ENCODE measurements at regions not wholly inside any gene's neighbourhood (a gene's known extent, or its start where the extent isn't known, plus 50 kb on each side); places are given as distances from the start of the nearest gene placed in this dataset.

DNA sequence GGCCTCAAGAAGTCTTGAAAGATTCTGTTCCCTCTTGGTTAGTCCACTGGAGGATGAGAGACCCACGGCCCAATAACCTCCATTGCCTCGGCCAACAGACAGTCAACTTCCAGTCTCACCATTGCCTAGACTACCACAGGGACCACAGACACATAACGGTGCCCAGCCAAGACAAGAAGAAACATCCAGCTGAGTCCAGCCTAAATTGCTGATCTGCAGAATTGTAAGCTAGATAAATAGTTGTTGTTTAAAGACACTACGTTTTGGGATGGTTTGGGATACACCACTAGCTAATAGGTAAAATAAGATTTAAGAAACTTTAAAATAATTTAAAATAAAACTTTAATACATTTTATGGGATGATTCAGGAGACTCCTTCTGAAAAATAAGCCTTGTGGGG lies 324.7 kb upstream of the JAG1 start:
- no peak for TF ChIP-seq POLR2A (IDR thresholded peaks at IDR 0.05)
- TF ChIP-seq, protein P1, sequence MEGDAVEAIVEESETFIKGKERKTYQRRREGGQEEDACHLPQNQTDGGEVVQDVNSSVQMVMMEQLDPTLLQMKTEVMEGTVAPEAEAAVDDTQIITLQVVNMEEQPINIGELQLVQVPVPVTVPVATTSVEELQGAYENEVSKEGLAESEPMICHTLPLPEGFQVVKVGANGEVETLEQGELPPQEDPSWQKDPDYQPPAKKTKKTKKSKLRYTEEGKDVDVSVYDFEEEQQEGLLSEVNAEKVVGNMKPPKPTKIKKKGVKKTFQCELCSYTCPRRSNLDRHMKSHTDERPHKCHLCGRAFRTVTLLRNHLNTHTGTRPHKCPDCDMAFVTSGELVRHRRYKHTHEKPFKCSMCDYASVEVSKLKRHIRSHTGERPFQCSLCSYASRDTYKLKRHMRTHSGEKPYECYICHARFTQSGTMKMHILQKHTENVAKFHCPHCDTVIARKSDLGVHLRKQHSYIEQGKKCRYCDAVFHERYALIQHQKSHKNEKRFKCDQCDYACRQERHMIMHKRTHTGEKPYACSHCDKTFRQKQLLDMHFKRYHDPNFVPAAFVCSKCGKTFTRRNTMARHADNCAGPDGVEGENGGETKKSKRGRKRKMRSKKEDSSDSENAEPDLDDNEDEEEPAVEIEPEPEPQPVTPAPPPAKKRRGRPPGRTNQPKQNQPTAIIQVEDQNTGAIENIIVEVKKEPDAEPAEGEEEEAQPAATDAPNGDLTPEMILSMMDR (IDR thresholded peaks at IDR 0.05): no peak

Measured in Peyer's patch (tissue), 4 donors.